Calu3 (cell line): ENCODE measurements at regions not wholly inside any gene's neighbourhood (a gene's known extent, or its start where the extent isn't known, plus 50 kb on each side); places are given as distances from the start of the nearest gene placed in this dataset.

ENCODE experiments used
- BruUV-seq: library from RNA; stranded (reverse); fragments of 400-500 nt; replicated peaks from 2 replicates; lab custom pipeline; 2021; lab: Mats Ljungman, UMichigan
- CTCF ChIA-PET: fragments of 300-600 bp; sonication (Branson Sonifier 250); formaldehyde crosslinking; loops from one replicate; lab custom pipeline; 2022; ENCODE audit warnings: antibody characterized with exemption; lab: Charles Lee
- DNase-seq: peaks from one replicate; pipeline ENCODE4 v3.0.0; 2022
- H3K27ac Mint-ChIP-seq: one replicate; pipeline ENCODE4 v1.8.0; 2022; ENCODE audit warnings: mixed read lengths; ENCODE audit not compliant: unreplicated experiment
- H3K27me3 Mint-ChIP-seq: one replicate; pipeline ENCODE4 v1.8.0; 2022; ENCODE audit warnings: mixed read lengths; ENCODE audit not compliant: unreplicated experiment
- H3K36me3 Mint-ChIP-seq: one replicate; pipeline ENCODE4 v1.8.0; 2022; ENCODE audit warnings: mild to moderate bottlenecking, moderate library complexity, mixed read lengths; ENCODE audit not compliant: insufficient read depth, unreplicated experiment
- H3K4me1 Mint-ChIP-seq: one replicate; pipeline ENCODE4 v1.8.0; 2022; ENCODE audit warnings: mild to moderate bottlenecking, low read depth, mixed read lengths; ENCODE audit not compliant: unreplicated experiment
- H3K4me3 Mint-ChIP-seq: one replicate; pipeline ENCODE4 v1.8.0; 2022; ENCODE audit warnings: mild to moderate bottlenecking, low read depth, moderate library complexity, mixed read lengths; ENCODE audit not compliant: unreplicated experiment
- H3K9me3 Mint-ChIP-seq: one replicate; pipeline ENCODE4 v1.8.0; 2022; ENCODE audit warnings: low read depth, mixed read lengths; ENCODE audit not compliant: unreplicated experiment
- intact Hi-C: fragments of 100-400 bp; cut with micrococcal nuclease; formaldehyde crosslinking; loops from one replicate; pipeline ENCODE4 v1.10.0; 2022; ENCODE audit not compliant: unreplicated experiment
- TF ChIP-seq, protein P1 (sequence below): fragments of 200-600 bp; IDR thresholded peaks from one replicate; pipeline ENCODE4 v1.8.0; 2022; ENCODE audit warnings: antibody characterized with exemption; ENCODE audit not compliant: unreplicated experiment

DNA sequence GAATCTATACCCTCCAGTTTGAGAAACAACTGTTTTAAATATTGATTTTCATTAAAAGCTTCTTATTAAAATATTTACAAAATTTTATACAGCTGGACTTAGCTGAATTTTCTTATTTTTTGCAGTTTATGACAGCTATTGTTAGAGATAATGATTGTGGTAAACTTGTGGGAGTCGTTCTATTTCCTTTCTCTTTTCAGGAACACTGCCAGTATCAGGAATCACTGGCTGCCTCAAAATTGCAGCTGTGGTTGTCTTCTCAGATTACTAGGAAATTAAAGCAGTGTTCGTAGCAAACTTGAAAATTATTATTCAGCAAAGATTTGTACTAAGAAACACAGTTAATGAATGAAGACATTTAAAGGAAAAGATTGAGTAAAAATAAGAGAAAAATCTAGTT lies 311.0 kb downstream of the CENPW start:
- TF ChIP-seq, protein P1, sequence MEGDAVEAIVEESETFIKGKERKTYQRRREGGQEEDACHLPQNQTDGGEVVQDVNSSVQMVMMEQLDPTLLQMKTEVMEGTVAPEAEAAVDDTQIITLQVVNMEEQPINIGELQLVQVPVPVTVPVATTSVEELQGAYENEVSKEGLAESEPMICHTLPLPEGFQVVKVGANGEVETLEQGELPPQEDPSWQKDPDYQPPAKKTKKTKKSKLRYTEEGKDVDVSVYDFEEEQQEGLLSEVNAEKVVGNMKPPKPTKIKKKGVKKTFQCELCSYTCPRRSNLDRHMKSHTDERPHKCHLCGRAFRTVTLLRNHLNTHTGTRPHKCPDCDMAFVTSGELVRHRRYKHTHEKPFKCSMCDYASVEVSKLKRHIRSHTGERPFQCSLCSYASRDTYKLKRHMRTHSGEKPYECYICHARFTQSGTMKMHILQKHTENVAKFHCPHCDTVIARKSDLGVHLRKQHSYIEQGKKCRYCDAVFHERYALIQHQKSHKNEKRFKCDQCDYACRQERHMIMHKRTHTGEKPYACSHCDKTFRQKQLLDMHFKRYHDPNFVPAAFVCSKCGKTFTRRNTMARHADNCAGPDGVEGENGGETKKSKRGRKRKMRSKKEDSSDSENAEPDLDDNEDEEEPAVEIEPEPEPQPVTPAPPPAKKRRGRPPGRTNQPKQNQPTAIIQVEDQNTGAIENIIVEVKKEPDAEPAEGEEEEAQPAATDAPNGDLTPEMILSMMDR = no peak
- Mint-ChIP-seq H3K27ac (no peak overlapping the region), H3K27me3 (no peaks in the 10 kb centered on the region), H3K4me3 (no peak overlapping the region), H3K9me3 (peaks cover 6% of the 10 kb centered on the region), H3K4me1 (no peaks in the 10 kb centered on the region), H3K36me3 (no peaks in the 10 kb centered on the region)
- BruUV-seq = no TSS peak
- intact Hi-C loops = loop anchor here (10.0 kb wide), 1 partner anchor 616 kb away; no protein-coding TSS in a partner anchor
- CTCF ChIA-PET = no interaction called here
- DNase-seq = no peak

DNA sequence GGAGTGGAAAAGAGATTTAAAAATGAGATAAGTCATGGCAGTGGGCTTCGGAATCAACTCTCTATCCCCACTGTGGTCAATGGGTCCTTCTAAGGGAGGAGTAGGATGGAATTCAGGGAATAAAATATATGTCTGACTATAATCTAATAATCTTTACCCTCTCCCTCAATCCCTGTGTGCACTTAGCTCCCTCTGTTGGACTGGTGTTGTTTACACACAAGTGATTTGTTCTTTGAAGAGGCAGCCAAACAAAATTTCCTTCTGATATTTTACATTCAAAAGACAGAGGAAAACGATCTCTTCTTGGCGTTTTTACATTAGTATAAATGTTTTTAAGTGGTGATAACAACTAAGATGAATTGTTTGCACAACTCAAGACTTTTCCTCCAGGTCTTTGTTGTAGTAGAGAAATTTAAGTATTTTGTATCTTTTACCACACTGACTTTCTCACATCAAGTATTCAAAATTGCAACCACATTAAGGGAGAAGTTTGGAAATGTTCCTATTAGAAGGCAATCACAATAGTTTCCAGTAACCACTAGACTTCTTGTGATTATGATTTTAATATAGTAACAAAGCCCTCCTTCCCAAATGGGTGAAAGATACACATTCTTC lies 317.8 kb downstream of the CENPW start:
- CTCF ChIA-PET = interaction anchor here (0.7 to 1.3 kb wide), 3 partner anchors 297 to 624 kb away, joined by 3 to 7 read pairs (median 3); no protein-coding TSS in a partner anchor

DNA sequence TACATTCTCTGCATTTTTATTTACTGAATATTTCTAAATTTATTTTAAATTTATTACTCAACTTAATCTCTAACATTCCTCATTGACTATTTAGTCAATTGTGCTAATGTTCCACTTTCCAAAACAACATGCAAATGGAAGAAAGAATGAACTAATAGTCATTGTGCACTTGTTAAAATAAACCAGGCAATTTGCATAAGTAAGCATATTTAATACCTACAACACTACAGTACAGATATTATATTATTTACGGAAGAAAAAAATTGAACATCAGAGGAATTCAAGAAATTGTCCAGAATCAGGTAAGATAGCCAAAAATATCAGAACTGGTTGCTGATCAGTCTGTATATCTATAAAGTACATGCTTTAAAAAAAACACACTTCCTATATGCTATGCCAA lies 320.5 kb downstream of the CENPW start:
- Mint-ChIP-seq H3K27ac (no peak overlapping the region), H3K36me3 (no peaks in the 10 kb centered on the region), H3K27me3 (no peaks in the 10 kb centered on the region), H3K4me1 (no peaks in the 10 kb centered on the region), H3K4me3 (no peak overlapping the region), H3K9me3 (no peaks in the 10 kb centered on the region)
- no peak for DNase-seq
- TF ChIP-seq, protein P1 = no peak
- BruUV-seq = no TSS peak
- intact Hi-C loops = loop anchor here (10.0 kb wide), 1 partner anchor 464 kb away; no protein-coding TSS in a partner anchor
- CTCF ChIA-PET = no interaction called here

More for the DNA sequence above, 317.8 kb downstream of the CENPW start:
- TF ChIP-seq, protein P1 = peak; percentile 30
- BruUV-seq = no TSS peak
- peak; percentile 18 for DNase-seq
- H3K4me3 Mint-ChIP-seq = no peak overlapping the region
- H3K27me3 Mint-ChIP-seq = no peaks in the 10 kb centered on the region
- intact Hi-C loops = loop anchor here (1.0 to 10.0 kb wide), 3 partner anchors 297 to 623 kb away; no protein-coding TSS in a partner anchor
- H3K4me1 Mint-ChIP-seq = no peaks in the 10 kb centered on the region
- no peaks in the 10 kb centered on the region for H3K36me3 Mint-ChIP-seq
- H3K9me3 Mint-ChIP-seq = peaks cover 6% of the 10 kb centered on the region
- H3K27ac Mint-ChIP-seq = no peak overlapping the region

DNA sequence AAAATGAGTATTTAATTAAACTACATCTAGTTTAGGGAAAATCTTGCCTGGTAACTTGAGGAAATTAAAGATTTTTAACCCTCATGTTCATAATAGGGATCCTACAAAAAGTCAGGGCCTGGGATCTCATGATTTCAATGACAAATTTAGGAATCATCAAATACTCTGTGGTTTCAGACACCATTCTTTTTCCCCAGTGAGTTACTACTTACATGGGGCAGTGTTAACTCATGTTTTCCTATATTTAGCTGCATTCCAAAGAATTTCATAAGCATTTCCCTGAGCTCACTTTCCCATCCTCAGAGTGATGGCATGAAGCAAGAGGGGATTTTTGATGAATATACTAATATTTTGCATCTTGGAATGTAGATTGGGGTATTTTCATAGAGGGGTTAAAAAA lies 321.7 kb downstream of the CENPW start:
- H3K9me3 Mint-ChIP-seq = no peaks in the 10 kb centered on the region
- DNase-seq = no peak
- BruUV-seq = no TSS peak
- TF ChIP-seq, protein P1 = no peak
- no peaks in the 10 kb centered on the region for H3K36me3 Mint-ChIP-seq
- H3K27me3 Mint-ChIP-seq = no peaks in the 10 kb centered on the region
- CTCF ChIA-PET = no interaction called here
- H3K27ac Mint-ChIP-seq = no peak overlapping the region
- no peak overlapping the region for H3K4me3 Mint-ChIP-seq
- intact Hi-C loops = loop anchor here (10.0 kb wide), 1 partner anchor 463 kb away; no protein-coding TSS in a partner anchor
- no peaks in the 10 kb centered on the region for H3K4me1 Mint-ChIP-seq
